Neural progenitor cell (in vitro differentiated cells): ENCODE measurements at regions not wholly inside any gene's neighbourhood (a gene's known extent, or its start where the extent isn't known, plus 50 kb on each side); places are given as distances from the start of the nearest gene placed in this dataset.

Experiments used
- EZH2 ChIP-seq: fragments of 200-600 bp; sonication (generic); IDR thresholded peaks from 2 replicates; pipeline ENCODE4 v1.6.1; 2017; ENCODE audit warnings: antibody characterized with exemption, mild to moderate bottlenecking, moderate library complexity
- EZH2phosphoT487 ChIP-seq: fragments of 200-600 bp; sonication (generic); IDR thresholded peaks from 2 replicates; pipeline ENCODE4 v1.6.1; 2017; ENCODE audit warnings: antibody characterized with exemption
- TF ChIP-seq, protein P1 (sequence below): fragments of 200-600 bp; sonication (generic); IDR thresholded peaks from 2 replicates; pipeline ENCODE4 v1.5.1; 2017; ENCODE audit warnings: antibody characterized with exemption, mild to moderate bottlenecking

DNA sequence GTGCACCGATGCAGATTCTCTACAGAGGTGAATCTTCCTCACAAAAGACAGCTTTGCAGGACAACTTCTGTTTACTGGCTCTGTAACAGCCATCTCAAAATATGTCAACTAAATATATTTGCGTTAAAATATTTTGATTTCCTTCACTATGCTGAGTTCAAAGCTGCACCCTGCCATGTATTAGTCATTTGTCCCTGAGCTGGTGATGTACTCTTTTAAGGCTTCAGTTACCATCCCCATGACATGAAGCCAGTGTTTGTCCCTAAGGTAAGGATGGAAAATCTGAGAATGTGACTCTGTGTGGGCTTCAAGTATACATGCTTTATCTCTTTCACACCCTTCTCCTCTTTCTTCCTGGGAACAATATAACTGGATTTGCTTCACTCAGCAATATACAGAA, 70.2 kb upstream of the BTG3 start:
- TF ChIP-seq, protein P1, sequence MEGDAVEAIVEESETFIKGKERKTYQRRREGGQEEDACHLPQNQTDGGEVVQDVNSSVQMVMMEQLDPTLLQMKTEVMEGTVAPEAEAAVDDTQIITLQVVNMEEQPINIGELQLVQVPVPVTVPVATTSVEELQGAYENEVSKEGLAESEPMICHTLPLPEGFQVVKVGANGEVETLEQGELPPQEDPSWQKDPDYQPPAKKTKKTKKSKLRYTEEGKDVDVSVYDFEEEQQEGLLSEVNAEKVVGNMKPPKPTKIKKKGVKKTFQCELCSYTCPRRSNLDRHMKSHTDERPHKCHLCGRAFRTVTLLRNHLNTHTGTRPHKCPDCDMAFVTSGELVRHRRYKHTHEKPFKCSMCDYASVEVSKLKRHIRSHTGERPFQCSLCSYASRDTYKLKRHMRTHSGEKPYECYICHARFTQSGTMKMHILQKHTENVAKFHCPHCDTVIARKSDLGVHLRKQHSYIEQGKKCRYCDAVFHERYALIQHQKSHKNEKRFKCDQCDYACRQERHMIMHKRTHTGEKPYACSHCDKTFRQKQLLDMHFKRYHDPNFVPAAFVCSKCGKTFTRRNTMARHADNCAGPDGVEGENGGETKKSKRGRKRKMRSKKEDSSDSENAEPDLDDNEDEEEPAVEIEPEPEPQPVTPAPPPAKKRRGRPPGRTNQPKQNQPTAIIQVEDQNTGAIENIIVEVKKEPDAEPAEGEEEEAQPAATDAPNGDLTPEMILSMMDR, result no peak
- TF ChIP-seq EZH2, result no peak
- no peak for TF ChIP-seq EZH2phosphoT487
